NCI-H1417 (cell line): ENCODE measurements at regions not wholly inside any gene's neighbourhood (a gene's known extent, or its start where the extent isn't known, plus 50 kb on each side); places are given as distances from the start of the nearest gene placed in this dataset.

Experiments used
- DNase-seq, 3 experiments: peaks; one replicate each; lab custom pipeline; 2025; lab: John Stamatoyannopoulos, UW

GRCh38 chr13:65036999-65037398 lies 2193.1 kb downstream of the PCDH9 start:
- no peak for DNase-seq

DNA sequence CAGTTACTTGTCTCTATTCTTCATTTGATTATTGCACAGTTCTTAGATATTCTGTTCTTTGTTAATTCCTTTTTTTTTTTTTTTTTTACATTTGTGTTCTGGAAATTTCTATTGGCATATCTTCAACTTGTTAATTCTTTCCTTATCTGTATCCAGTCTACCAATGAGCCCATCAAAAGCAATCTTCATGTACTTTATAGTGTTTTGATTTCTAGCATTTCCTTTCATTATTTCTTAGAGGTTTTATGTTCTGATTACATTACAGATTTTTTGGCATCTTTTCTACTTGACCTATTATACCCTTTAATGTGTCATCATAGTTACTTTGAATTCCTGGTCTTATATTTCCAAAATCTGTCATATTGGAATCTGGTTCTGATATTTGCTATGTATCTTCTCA lies 2194.8 kb downstream of the PCDH9 start:
- no peak for DNase-seq

DNA sequence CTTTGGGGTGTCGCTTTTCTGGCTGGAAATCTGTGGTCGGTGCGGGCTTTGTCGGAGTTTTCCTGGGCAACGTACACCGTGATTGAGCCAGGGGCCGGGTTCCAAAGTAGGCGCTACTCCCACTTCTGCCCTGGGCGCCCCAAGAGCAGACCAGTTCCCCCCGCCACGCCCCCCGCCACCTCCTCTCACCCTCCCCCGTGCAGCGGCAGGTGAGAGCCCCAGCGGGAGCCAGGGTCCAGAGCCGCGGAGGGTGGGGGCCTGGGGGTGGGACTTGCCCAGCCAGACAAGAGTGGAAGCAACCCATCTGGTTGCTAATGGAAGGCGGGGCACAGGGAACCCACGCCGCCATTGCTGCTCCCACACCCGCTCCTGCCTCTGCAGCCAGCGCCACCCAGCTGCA lies 2195.9 kb downstream of the PCDH9 start:
- DNase-seq = no peak

DNA sequence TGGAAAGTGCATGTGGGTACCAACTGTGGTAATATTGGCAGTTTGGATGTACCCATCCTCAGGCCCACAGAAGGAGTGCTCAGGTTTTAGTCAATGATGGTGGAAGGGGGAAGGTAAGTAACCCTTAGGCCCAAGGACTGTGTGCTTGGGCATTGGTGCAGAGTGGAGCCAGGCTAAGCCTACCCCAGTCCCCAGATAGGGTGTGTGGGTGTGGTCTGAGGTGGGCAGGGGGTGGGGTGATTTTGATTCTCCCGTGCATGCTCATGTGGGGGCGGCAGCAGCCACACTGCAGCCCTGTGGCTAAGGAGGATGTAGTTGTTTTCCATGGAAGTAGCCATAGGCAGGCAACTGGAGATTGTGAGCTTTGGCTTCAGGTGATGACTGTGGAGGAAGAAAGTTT lies 2197.3 kb downstream of the PCDH9 start:
- no peak for DNase-seq

- DNase-seq = no peak
Observed at GRCh38 chr13:65028101-65028500, 2202.0 kb downstream of the PCDH9 start.

GRCh38 chr13:65026505-65026904 lies 2203.6 kb downstream of the PCDH9 start:
- no peak for DNase-seq

DNA sequence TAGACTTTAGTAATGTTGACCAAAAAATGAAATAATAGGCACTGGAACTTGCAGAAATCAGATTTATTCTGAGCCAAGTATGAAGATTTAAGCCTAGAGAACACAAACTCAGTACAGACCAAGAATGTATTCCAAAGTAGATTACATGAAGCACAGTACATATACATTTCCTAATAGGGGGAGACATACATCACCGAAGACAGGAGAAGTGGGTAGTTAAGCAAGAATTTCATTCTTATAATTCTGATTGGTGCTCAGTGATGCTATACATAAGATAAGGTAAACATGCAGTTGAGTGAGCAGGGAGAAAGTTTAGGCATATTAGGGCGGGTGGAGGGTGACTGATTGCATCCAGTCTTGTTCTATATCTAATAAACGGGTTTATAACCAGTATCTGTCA lies 2218.8 kb downstream of the PCDH9 start:
- DNase-seq = peak in 1 of 3 experiments; percentile 21

- DNase-seq = no peak
Observed at GRCh38 chr13:64997438-64997837, 2232.7 kb downstream of the PCDH9 start.

- no peak for DNase-seq
Observed at GRCh38 chr13:64993514-64994164, 2236.5 kb downstream of the PCDH9 start.

DNA sequence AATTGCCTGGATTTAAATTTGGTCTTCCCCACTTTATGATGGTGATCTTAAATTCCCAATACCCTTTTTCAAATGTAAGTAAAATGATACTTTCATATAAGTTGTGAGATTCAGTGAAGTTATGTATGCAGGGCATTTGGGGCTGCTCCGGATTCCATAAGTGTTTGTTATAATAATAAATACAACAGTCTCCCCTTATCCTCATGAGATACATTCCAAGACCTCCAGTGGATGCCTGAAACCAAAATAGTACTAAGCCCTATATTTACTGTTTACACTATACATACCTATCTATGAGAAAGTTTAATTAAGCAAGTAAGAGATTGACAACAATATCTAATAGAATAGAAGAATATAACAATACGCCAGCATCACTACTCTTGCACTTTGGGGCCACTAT lies 2237.8 kb downstream of the PCDH9 start:
- no peak for DNase-seq

GRCh38 chr13:64985075-64985474 lies 2245.1 kb downstream of the PCDH9 start:
- DNase-seq = no peak

- no peak for DNase-seq
Observed at GRCh38 chr13:64962404-64962803, 2267.7 kb downstream of the PCDH9 start.

- DNase-seq = no peak
Observed at GRCh38 chr13:64959276-64959675, 2270.9 kb downstream of the PCDH9 start.

GRCh38 chr13:64958106-64958505 lies 2272.0 kb downstream of the PCDH9 start:
- no peak for DNase-seq

GRCh38 chr13:64938660-64939059 lies 2291.5 kb downstream of the PCDH9 start:
- no peak for DNase-seq

GRCh38 chr13:64937302-64937701 lies 2292.8 kb downstream of the PCDH9 start:
- DNase-seq = peak in 1 of 3 experiments; percentile 44

- no peak for DNase-seq
Observed at GRCh38 chr13:64936879-64937278, 2293.3 kb downstream of the PCDH9 start.

GRCh38 chr13:64935441-64935840 lies 2294.7 kb downstream of the PCDH9 start:
- DNase-seq = no peak

DNA sequence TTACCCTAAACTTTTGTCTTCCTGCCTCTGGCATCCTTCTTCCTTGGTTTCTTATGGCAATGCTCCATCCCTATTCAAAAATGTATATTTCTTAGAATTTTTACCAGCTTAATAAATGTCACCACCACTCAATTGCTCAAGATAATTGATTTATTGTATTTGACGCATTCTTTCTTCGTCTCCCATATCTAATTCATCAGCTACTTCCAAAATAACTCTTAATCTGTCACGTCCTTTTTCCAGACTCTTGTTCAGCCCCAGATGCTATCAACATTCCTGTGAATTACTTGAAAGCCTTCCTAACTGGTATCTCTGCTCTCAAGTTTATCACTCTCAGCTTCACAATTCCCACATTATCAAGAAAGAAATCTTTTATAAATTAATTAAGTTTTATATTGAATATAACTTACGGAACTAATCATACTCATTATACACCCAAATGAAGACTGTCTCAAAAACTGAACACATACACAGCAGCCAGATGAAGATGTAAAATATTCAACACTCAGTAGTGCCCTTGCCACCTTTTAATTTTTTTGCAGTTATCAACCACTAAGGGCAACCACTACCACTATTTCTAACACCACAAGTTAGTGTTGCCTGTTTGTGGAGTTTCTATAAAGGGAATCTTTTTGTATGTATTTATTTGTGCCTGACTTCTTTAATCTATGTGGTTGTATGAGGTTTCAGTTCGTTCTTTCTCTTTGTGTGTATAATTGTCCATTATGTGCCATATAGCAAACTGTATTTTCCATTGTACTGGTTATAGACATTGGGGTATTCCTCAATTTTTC lies 2295.4 kb downstream of the PCDH9 start:
- DNase-seq = no peak

- DNase-seq = no peak
Observed at GRCh38 chr13:64930636-64931035, 2299.5 kb downstream of the PCDH9 start.

DNA sequence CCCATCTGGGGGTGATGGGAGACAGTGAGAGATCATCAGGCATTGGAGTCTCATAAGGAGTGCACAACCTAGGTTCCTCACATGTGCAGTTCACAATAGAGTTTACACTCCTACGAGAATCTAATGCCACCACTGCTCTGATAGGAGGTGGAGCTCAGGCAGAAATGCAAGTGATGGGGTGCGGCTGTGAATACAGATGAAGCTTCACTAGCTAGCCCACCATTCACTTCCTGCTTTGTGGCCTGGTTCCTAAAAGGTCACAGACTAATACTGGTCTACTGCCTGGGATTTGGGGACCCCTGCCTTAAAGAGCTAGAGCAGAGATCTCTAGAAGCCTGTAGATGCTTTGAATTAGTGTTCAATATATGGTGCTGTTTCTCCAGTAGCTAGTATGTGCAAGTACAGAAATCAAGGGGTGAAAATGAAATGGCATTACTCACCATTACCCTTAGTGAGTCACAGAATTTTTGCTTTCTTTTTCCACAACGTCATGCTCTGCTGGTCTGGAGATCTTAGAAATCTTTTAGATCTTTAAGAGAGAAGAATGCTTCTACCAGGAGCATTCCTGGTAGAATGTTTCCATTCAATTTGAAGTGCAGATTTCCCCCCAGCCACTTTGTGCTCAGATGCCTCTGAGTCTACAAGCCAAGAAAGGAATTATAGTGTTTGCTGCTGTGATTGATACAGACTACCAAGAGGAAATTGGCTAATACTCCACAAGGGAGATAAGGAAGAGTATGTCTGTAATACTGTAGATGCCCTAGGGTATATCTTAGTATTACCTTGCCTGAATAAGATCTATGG lies 2301.2 kb downstream of the PCDH9 start:
- DNase-seq = no peak

- DNase-seq = no peak
Observed at GRCh38 chr13:64925727-64926126, 2304.4 kb downstream of the PCDH9 start.

DNA sequence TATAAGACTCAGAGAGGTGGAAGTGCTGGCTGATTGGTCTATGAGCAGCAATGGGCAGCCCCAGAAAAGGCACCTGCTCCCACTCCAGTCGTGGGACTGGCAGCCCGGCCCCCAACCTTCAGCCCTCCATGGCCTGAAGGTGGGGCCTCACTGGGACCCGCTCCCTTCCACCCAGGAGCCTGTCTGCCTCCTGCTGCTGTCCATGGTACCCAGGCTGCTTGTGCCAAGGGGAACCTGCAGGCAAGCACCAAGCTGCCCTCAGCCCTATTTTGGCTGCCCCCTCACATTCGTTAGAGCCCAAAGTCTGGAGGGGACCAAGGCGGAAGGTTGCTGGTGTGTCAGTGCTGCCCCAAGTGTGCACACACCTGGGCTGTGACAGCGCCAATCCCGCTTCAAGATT lies 2304.9 kb downstream of the PCDH9 start:
- no peak for DNase-seq
